MM.1S (cell line): ENCODE measurements at regions not wholly inside any gene's neighbourhood (a gene's known extent, or its start where the extent isn't known, plus 50 kb on each side); places are given as distances from the start of the nearest gene placed in this dataset.

Experiments used
- DNase-seq: peaks from one replicate; pipeline ENCODE4 v3.0.0-alpha.2; 2015
- H2AFZ ChIP-seq: fragments of 300-600 bp; sonication (generic); 2 replicates; pipeline ENCODE4 v1.6.0; 2016; ENCODE audit warnings: antibody characterized with exemption, low read length
- H3F3A ChIP-seq: fragments of 300-600 bp; sonication (generic); 2 replicates; pipeline ENCODE4 v1.6.1; 2016; ENCODE audit warnings: mild to moderate bottlenecking, antibody characterized with exemption, low read length, moderate library complexity, mixed read lengths; ENCODE audit not compliant: insufficient read depth
- H3K27ac ChIP-seq: fragments of 300-600 bp; sonication (generic); 2 replicates; pipeline ENCODE4 v1.5.1; 2016; ENCODE audit warnings: mild to moderate bottlenecking, low read length
- H3K27me3 ChIP-seq: fragments of 300-600 bp; sonication (generic); replicated peaks from 2 replicates; pipeline ENCODE4 v1.6.0; 2016; ENCODE audit warnings: low read length; ENCODE audit not compliant: insufficient read depth
- H3K36me3 ChIP-seq: fragments of 300-600 bp; sonication (generic); replicated peaks from 2 replicates; pipeline ENCODE4 v1.6.1; 2016; ENCODE audit warnings: mild to moderate bottlenecking, low read length, mixed read lengths; ENCODE audit not compliant: insufficient read depth
- H3K4me1 ChIP-seq: fragments of 300-600 bp; sonication (generic); 2 replicates; pipeline ENCODE4 v1.6.1; 2016; ENCODE audit warnings: low read length, mixed read lengths
- H3K4me2 ChIP-seq: fragments of 300-600 bp; sonication (generic); 2 replicates; pipeline ENCODE4 v1.6.0; 2016; ENCODE audit warnings: low read depth, low read length
- H3K4me3 ChIP-seq: fragments of 300-600 bp; sonication (generic); 2 replicates; pipeline ENCODE4 v1.5.1; 2016; ENCODE audit warnings: low read length, mixed read lengths
- H3K79me2 ChIP-seq: fragments of 300-600 bp; sonication (generic); 2 replicates; pipeline ENCODE4 v1.6.1; 2016; ENCODE audit warnings: mixed run types, low read length, mixed read lengths
- H3K9ac ChIP-seq: fragments of 300-600 bp; sonication (generic); 2 replicates; pipeline ENCODE4 v1.6.1; 2016; ENCODE audit warnings: low read length, mixed read lengths
- H3K9me2 ChIP-seq: fragments of 300-600 bp; sonication (generic); replicated peaks from 2 replicates; pipeline ENCODE4 v1.6.1; 2016; ENCODE audit warnings: mild to moderate bottlenecking, low read length, mixed read lengths; ENCODE audit not compliant: insufficient read depth
- H3K9me3 ChIP-seq: fragments of 300-600 bp; sonication (generic); replicated peaks from 2 replicates; pipeline ENCODE4 v1.6.1; 2016; ENCODE audit warnings: mild to moderate bottlenecking, low read length, mixed read lengths; ENCODE audit not compliant: insufficient read depth
- H4K20me1 ChIP-seq: fragments of 300-600 bp; sonication (generic); 2 replicates; pipeline ENCODE4 v1.6.1; 2016; ENCODE audit warnings: mild to moderate bottlenecking, low read length, moderate library complexity, mixed read lengths; ENCODE audit not compliant: insufficient read depth
- CTCF ChIP-seq: fragments of 300-600 bp; sonication (generic); IDR thresholded peaks from 2 replicates; pipeline ENCODE4 v1.5.1; 2016; ENCODE audit warnings: antibody characterized with exemption, low read length, mixed read lengths
- EZH2 ChIP-seq: fragments of 300-600 bp; sonication (generic); optimal IDR thresholded peaks from 2 replicates; pipeline ENCODE3; 2017; ENCODE audit warnings: low read depth, mild to moderate bottlenecking, antibody characterized with exemption, low read length, mixed read lengths
- EZH2phosphoT487 ChIP-seq: fragments of 300-600 bp; sonication (generic); IDR thresholded peaks from 2 replicates; pipeline ENCODE4 v1.6.1; 2018; ENCODE audit warnings: antibody characterized with exemption, low read length

DNA sequence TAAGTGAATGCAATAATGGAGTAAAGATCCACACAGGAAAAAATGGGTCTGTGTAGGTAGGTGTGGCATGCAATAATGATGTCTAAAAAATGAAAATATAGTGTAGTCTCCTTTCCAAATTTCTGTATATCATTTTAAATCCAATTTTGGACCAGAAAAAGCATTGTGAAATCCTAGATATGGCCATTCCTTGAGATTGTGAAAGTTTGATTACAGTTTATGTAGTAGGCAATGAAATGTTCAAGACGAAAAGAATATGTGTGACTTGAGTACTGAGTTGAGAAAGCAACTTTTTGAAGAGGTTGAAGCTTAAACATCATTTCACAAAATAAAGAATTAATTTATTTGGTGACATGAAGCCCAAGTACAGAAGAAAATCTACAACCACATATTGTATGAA, 698.7 kb downstream of the EPHA3 start:
- H3F3A ChIP-seq = no peaks in the 10 kb centered on the region
- H4K20me1 ChIP-seq = no peaks in the 10 kb centered on the region
- no peaks in the 10 kb centered on the region for H3K27me3 ChIP-seq
- no peaks in the 10 kb centered on the region for H3K4me1 ChIP-seq
- H3K79me2 ChIP-seq = no peaks in the 10 kb centered on the region
- H2AFZ ChIP-seq = no peak overlapping the region
- H3K9me2 ChIP-seq = no peaks in the 10 kb centered on the region
- no peak overlapping the region for H3K9ac ChIP-seq
- no peaks in the 10 kb centered on the region for H3K36me3 ChIP-seq
- H3K9me3 ChIP-seq = no peaks in the 10 kb centered on the region
- no peak for DNase-seq
- no peak overlapping the region for H3K4me3 ChIP-seq
- TF ChIP-seq EZH2phosphoT487 = no peak
- TF ChIP-seq CTCF = no peak
- TF ChIP-seq EZH2 = no peak
- H3K4me2 ChIP-seq = no peak overlapping the region
- H3K27ac ChIP-seq = no peak overlapping the region

DNA sequence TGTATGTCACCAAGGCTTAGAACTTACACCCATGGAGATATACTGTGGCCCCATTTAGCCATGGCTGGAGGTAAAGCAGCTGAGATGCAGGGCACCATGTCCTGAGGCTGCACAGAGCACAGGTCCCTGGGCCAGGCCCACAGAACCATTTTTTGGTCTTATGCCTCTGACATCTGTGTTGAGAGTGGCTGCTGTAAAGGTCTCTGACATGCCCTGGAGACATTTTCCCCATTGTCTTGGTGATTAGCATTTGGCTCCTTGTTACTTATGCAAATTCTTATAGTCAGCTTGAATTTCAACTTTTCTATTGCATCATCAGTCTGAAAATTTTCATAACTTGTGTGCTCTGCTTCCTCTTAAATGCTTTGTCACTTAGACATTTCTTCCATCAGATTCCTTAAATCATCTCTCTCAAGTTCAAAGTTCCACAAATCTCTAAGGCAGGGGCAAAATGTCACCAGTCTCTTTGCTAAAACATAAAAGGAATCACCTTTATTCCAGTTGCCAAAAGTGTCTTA, 701.3 kb downstream of the EPHA3 start:
- Histone ChIP-seq H3K9me3 (no peaks in the 10 kb centered on the region), H3K9ac (no peak overlapping the region), H4K20me1 (no peaks in the 10 kb centered on the region), H3K9me2 (no peaks in the 10 kb centered on the region), H2AFZ (no peak overlapping the region), H3K4me1 (no peaks in the 10 kb centered on the region), H3K27ac (no peak overlapping the region), H3K4me2 (no peak overlapping the region), H3K4me3 (no peak overlapping the region), H3K27me3 (no peaks in the 10 kb centered on the region), H3F3A (no peaks in the 10 kb centered on the region), H3K79me2 (no peaks in the 10 kb centered on the region), H3K36me3 (no peaks in the 10 kb centered on the region)
- TF ChIP-seq EZH2 (no peak), CTCF (no peak), EZH2phosphoT487 (no peak)
- no peak for DNase-seq

- no peak for DNase-seq
- H3F3A ChIP-seq = no peaks in the 10 kb centered on the region
- no peak overlapping the region for H3K4me3 ChIP-seq
- no peak overlapping the region for H3K9ac ChIP-seq
- H3K9me3 ChIP-seq = no peaks in the 10 kb centered on the region
- TF ChIP-seq EZH2phosphoT487 = no peak
- TF ChIP-seq CTCF = no peak
- no peak for TF ChIP-seq EZH2
- no peaks in the 10 kb centered on the region for H3K27me3 ChIP-seq
- H3K9me2 ChIP-seq = no peaks in the 10 kb centered on the region
- no peaks in the 10 kb centered on the region for H3K36me3 ChIP-seq
- no peak overlapping the region for H3K27ac ChIP-seq
- H2AFZ ChIP-seq = no peak overlapping the region
- H3K4me1 ChIP-seq = no peaks in the 10 kb centered on the region
- no peaks in the 10 kb centered on the region for H4K20me1 ChIP-seq
- H3K79me2 ChIP-seq = no peaks in the 10 kb centered on the region
- H3K4me2 ChIP-seq = no peak overlapping the region
These were observed 706.1 kb downstream of the EPHA3 start for GRCh38 chr3:89813500-89813899.
